Keratinocyte (primary cell): ENCODE measurements at regions not wholly inside any gene's neighbourhood (a gene's known extent, or its start where the extent isn't known, plus 50 kb on each side); places are given as distances from the start of the nearest gene placed in this dataset.

Source experiments
- CTCF ChIP-seq, 3 experiments: IDR thresholded peaks in 1 of 3; conservative IDR thresholded peaks in 1 of 3; optimal IDR thresholded peaks in 1 of 3; 2 replicates in 2 of 3; 3 replicates in 1 of 3; pipeline versions ENCODE3 to v1.5.1; 2011; ENCODE audit warnings: low read length in 3 of 3, mild to moderate bottlenecking in 3 of 3, moderate library complexity in 2 of 3, control low read depth in 1 of 3, inconsistent platforms in 1 of 3; ENCODE audit not compliant: insufficient read depth in 2 of 3; ENCODE audit errors: extremely low read depth in 1 of 3
- EZH2 ChIP-seq: IDR thresholded peaks from one replicate; pipeline ENCODE4 v1.6.1; 2012; ENCODE audit warnings: inconsistent platforms, mild to moderate bottlenecking, low read length, moderate library complexity

- TF ChIP-seq CTCF (optimal IDR thresholded peaks at IDR 0.05 in 1 of 3, IDR thresholded peaks at IDR 0.05 in 1 of 3, conservative IDR thresholded peaks at IDR 0.05 in 1 of 3; ENCODE audit: extremely low read depth in 1 of 3, insufficient read depth in 2 of 3, low read length in 3 of 3) (no peak), EZH2 (no peak)
These were observed 529.9 kb downstream of the SLITRK1 start for GRCh38 chr13:83352391-83352790.
